ENCODE measurements at regions not wholly inside any gene's neighbourhood (a gene's known extent, or its start where the extent isn't known, plus 50 kb on each side); places are given as distances from the start of the nearest gene placed in this dataset.

- no peaks in the 10 kb centered on the region for H3K36me3 ChIP-seq (ENCODE audit: control insufficient read depth in 1 of 2, insufficient read depth in 2 of 2, low read length in 2 of 2)
- no peak overlapping the region for H3K4me3 ChIP-seq (ENCODE audit: low read depth in 1 of 2, low read length in 2 of 2)
- no peaks in the 10 kb centered on the region for H3K27me3 ChIP-seq (ENCODE audit: low read depth, low read length)
- H3K4me1 ChIP-seq (ENCODE audit: control insufficient read depth in 1 of 2, insufficient read depth in 2 of 2, low read length in 2 of 2), result no peaks in the 10 kb centered on the region
- no peaks in the 10 kb centered on the region for H3K9me3 ChIP-seq (ENCODE audit: control insufficient read depth in 1 of 2, low read length in 2 of 2)
- no peak overlapping the region for H3K27ac ChIP-seq (ENCODE audit: low read length)
Measured at GRCh38 chr2:146814971-146815370, 1029.9 kb upstream of the ACVR2A start.

GRCh38 chr2:146807568-146808168 is 1037.2 kb upstream of the ACVR2A start:
- Histone ChIP-seq H3K27me3 (ENCODE audit: low read depth, low read length) (no peaks in the 10 kb centered on the region), H3K9me3 (ENCODE audit: control insufficient read depth in 1 of 2, low read length in 2 of 2) (no peaks in the 10 kb centered on the region), H3K4me3 (ENCODE audit: low read depth in 1 of 2, low read length in 2 of 2) (no peak overlapping the region), H3K27ac (ENCODE audit: low read length) (no peak overlapping the region), H3K36me3 (ENCODE audit: control insufficient read depth in 1 of 2, insufficient read depth in 2 of 2, low read length in 2 of 2) (no peaks in the 10 kb centered on the region), H3K4me1 (ENCODE audit: control insufficient read depth in 1 of 2, insufficient read depth in 2 of 2, low read length in 2 of 2) (no peaks in the 10 kb centered on the region)

GRCh38 chr2:146806364-146807005 is 1038.3 kb upstream of the ACVR2A start:
- Histone ChIP-seq H3K9me3 (ENCODE audit: control insufficient read depth in 1 of 2, low read length in 2 of 2) (no peaks in the 10 kb centered on the region), H3K27ac (ENCODE audit: low read length) (no peak overlapping the region), H3K4me1 (ENCODE audit: control insufficient read depth in 1 of 2, insufficient read depth in 2 of 2, low read length in 2 of 2) (no peaks in the 10 kb centered on the region), H3K4me3 (ENCODE audit: low read depth in 1 of 2, low read length in 2 of 2) (no peak overlapping the region), H3K36me3 (ENCODE audit: control insufficient read depth in 1 of 2, insufficient read depth in 2 of 2, low read length in 2 of 2) (no peaks in the 10 kb centered on the region), H3K27me3 (ENCODE audit: low read depth, low read length) (no peaks in the 10 kb centered on the region)

GRCh38 chr2:146804288-146804687 is 1040.5 kb upstream of the ACVR2A start:
- Histone ChIP-seq H3K27ac (ENCODE audit: low read length) (no peak overlapping the region), H3K36me3 (ENCODE audit: control insufficient read depth in 1 of 2, insufficient read depth in 2 of 2, low read length in 2 of 2) (no peaks in the 10 kb centered on the region), H3K4me3 (ENCODE audit: low read depth in 1 of 2, low read length in 2 of 2) (no peak overlapping the region), H3K9me3 (ENCODE audit: control insufficient read depth in 1 of 2, low read length in 2 of 2) (no peaks in the 10 kb centered on the region), H3K4me1 (ENCODE audit: control insufficient read depth in 1 of 2, insufficient read depth in 2 of 2, low read length in 2 of 2) (no peaks in the 10 kb centered on the region), H3K27me3 (ENCODE audit: low read depth, low read length) (no peaks in the 10 kb centered on the region)

GRCh38 chr2:146801886-146802285 is 1042.9 kb upstream of the ACVR2A start:
- Histone ChIP-seq H3K36me3 (ENCODE audit: control insufficient read depth in 1 of 2, insufficient read depth in 2 of 2, low read length in 2 of 2) (no peaks in the 10 kb centered on the region), H3K27ac (ENCODE audit: low read length) (no peak overlapping the region), H3K4me3 (ENCODE audit: low read depth in 1 of 2, low read length in 2 of 2) (no peak overlapping the region), H3K4me1 (ENCODE audit: control insufficient read depth in 1 of 2, insufficient read depth in 2 of 2, low read length in 2 of 2) (no peaks in the 10 kb centered on the region), H3K27me3 (ENCODE audit: low read depth, low read length) (no peaks in the 10 kb centered on the region), H3K9me3 (ENCODE audit: control insufficient read depth in 1 of 2, low read length in 2 of 2) (no peaks in the 10 kb centered on the region)

- H3K9me3 ChIP-seq (ENCODE audit: control insufficient read depth in 1 of 2, low read length in 2 of 2), result peaks cover 0 to 2% of the 10 kb centered on the region in 2 donors
- H3K27me3 ChIP-seq (ENCODE audit: low read depth, low read length), result no peaks in the 10 kb centered on the region
- H3K4me3 ChIP-seq (ENCODE audit: low read depth in 1 of 2, low read length in 2 of 2), result no peak overlapping the region
- H3K36me3 ChIP-seq (ENCODE audit: control insufficient read depth in 1 of 2, insufficient read depth in 2 of 2, low read length in 2 of 2), result no peaks in the 10 kb centered on the region
- peaks cover 0 to 17% of the 10 kb centered on the region in 2 donors for H3K4me1 ChIP-seq (ENCODE audit: control insufficient read depth in 1 of 2, insufficient read depth in 2 of 2, low read length in 2 of 2)
- no peak overlapping the region for H3K27ac ChIP-seq (ENCODE audit: low read length)
Measured at GRCh38 chr2:146786396-146786795, 1058.4 kb upstream of the ACVR2A start.

- Histone ChIP-seq H3K4me1 (ENCODE audit: control insufficient read depth in 1 of 2, insufficient read depth in 2 of 2, low read length in 2 of 2) (peaks cover 0 to 17% of the 10 kb centered on the region in 2 donors), H3K9me3 (ENCODE audit: control insufficient read depth in 1 of 2, low read length in 2 of 2) (peaks cover 0 to 2% of the 10 kb centered on the region in 2 donors), H3K36me3 (ENCODE audit: control insufficient read depth in 1 of 2, insufficient read depth in 2 of 2, low read length in 2 of 2) (no peaks in the 10 kb centered on the region), H3K27ac (ENCODE audit: low read length) (no peak overlapping the region), H3K4me3 (ENCODE audit: low read depth in 1 of 2, low read length in 2 of 2) (no peak overlapping the region), H3K27me3 (ENCODE audit: low read depth, low read length) (no peaks in the 10 kb centered on the region)
Measured at GRCh38 chr2:146785101-146785500, 1059.7 kb upstream of the ACVR2A start.

GRCh38 chr2:146784602-146785001 is 1060.2 kb upstream of the ACVR2A start:
- peaks cover 0 to 2% of the 10 kb centered on the region in 2 donors for H3K9me3 ChIP-seq (ENCODE audit: control insufficient read depth in 1 of 2, low read length in 2 of 2)
- H3K27ac ChIP-seq (ENCODE audit: low read length), result no peak overlapping the region
- H3K27me3 ChIP-seq (ENCODE audit: low read depth, low read length), result no peaks in the 10 kb centered on the region
- no peak overlapping the region for H3K4me3 ChIP-seq (ENCODE audit: low read depth in 1 of 2, low read length in 2 of 2)
- no peaks in the 10 kb centered on the region for H3K36me3 ChIP-seq (ENCODE audit: control insufficient read depth in 1 of 2, insufficient read depth in 2 of 2, low read length in 2 of 2)
- peaks cover 0 to 17% of the 10 kb centered on the region in 2 donors for H3K4me1 ChIP-seq (ENCODE audit: control insufficient read depth in 1 of 2, insufficient read depth in 2 of 2, low read length in 2 of 2)

GRCh38 chr2:146777181-146777580 is 1067.6 kb upstream of the ACVR2A start:
- H3K4me1 ChIP-seq (ENCODE audit: control insufficient read depth in 1 of 2, insufficient read depth in 2 of 2, low read length in 2 of 2), result no peaks in the 10 kb centered on the region
- no peaks in the 10 kb centered on the region for H3K36me3 ChIP-seq (ENCODE audit: control insufficient read depth in 1 of 2, insufficient read depth in 2 of 2, low read length in 2 of 2)
- no peak overlapping the region for H3K27ac ChIP-seq (ENCODE audit: low read length)
- no peaks in the 10 kb centered on the region for H3K27me3 ChIP-seq (ENCODE audit: low read depth, low read length)
- no peaks in the 10 kb centered on the region for H3K9me3 ChIP-seq (ENCODE audit: control insufficient read depth in 1 of 2, low read length in 2 of 2)
- H3K4me3 ChIP-seq (ENCODE audit: low read depth in 1 of 2, low read length in 2 of 2), result no peak overlapping the region

- no peaks in the 10 kb centered on the region for H3K27me3 ChIP-seq (ENCODE audit: low read depth, low read length)
- no peaks in the 10 kb centered on the region for H3K36me3 ChIP-seq (ENCODE audit: control insufficient read depth in 1 of 2, insufficient read depth in 2 of 2, low read length in 2 of 2)
Measured at GRCh38 chr2:146776596-146776995, 1068.2 kb upstream of the ACVR2A start.

GRCh38 chr2:146771531-146771930 is 1073.3 kb upstream of the ACVR2A start:
- H3K4me1 ChIP-seq (ENCODE audit: control insufficient read depth in 1 of 2, insufficient read depth in 2 of 2, low read length in 2 of 2), result no peaks in the 10 kb centered on the region
- no peaks in the 10 kb centered on the region for H3K36me3 ChIP-seq (ENCODE audit: control insufficient read depth in 1 of 2, insufficient read depth in 2 of 2, low read length in 2 of 2)
- no peak overlapping the region for H3K27ac ChIP-seq (ENCODE audit: low read length)
- no peaks in the 10 kb centered on the region for H3K27me3 ChIP-seq (ENCODE audit: low read depth, low read length)
- no peak overlapping the region for H3K4me3 ChIP-seq (ENCODE audit: low read depth in 1 of 2, low read length in 2 of 2)
- peaks cover 0 to 4% of the 10 kb centered on the region in 2 donors for H3K9me3 ChIP-seq (ENCODE audit: control insufficient read depth in 1 of 2, low read length in 2 of 2)

More at GRCh38 chr2:146776596-146776995, 1068.2 kb upstream of the ACVR2A start:
- Histone ChIP-seq H3K4me1 (ENCODE audit: control insufficient read depth in 1 of 2, insufficient read depth in 2 of 2, low read length in 2 of 2) (no peaks in the 10 kb centered on the region), H3K9me3 (ENCODE audit: control insufficient read depth in 1 of 2, low read length in 2 of 2) (no peaks in the 10 kb centered on the region), H3K27ac (ENCODE audit: low read length) (no peak overlapping the region), H3K4me3 (ENCODE audit: low read depth in 1 of 2, low read length in 2 of 2) (no peak overlapping the region)

- Histone ChIP-seq H3K9me3 (ENCODE audit: control insufficient read depth in 1 of 2, low read length in 2 of 2) (peaks cover 0 to 7% of the 10 kb centered on the region in 2 donors), H3K4me3 (ENCODE audit: low read depth in 1 of 2, low read length in 2 of 2) (no peak overlapping the region), H3K27ac (ENCODE audit: low read length) (no peak overlapping the region), H3K4me1 (ENCODE audit: control insufficient read depth in 1 of 2, insufficient read depth in 2 of 2, low read length in 2 of 2) (no peaks in the 10 kb centered on the region), H3K27me3 (ENCODE audit: low read depth, low read length) (no peaks in the 10 kb centered on the region), H3K36me3 (ENCODE audit: control insufficient read depth in 1 of 2, insufficient read depth in 2 of 2, low read length in 2 of 2) (no peaks in the 10 kb centered on the region)
Measured at GRCh38 chr2:146764301-146764700, 1080.5 kb upstream of the ACVR2A start.

Measured in muscle layer of duodenum (tissue), 2 donors.